Epithelial cell of prostate (primary cell): ENCODE measurements at regions not wholly inside any gene's neighbourhood (a gene's known extent, or its start where the extent isn't known, plus 50 kb on each side); places are given as distances from the start of the nearest gene placed in this dataset.

Source experiments
- DNase-seq: peaks from one replicate; pipeline ENCODE4 v3.0.0-alpha.2; 2011; ENCODE audit warnings: low read depth, low spot score
- H3K27ac ChIP-seq: fragments of 450-650 bp; 2 replicates; pipeline ENCODE4 v1.5.1; 2017; ENCODE audit warnings: mild to moderate bottlenecking

- H3K27ac ChIP-seq: no peak overlapping the region
- no peak for DNase-seq
Observed at GRCh38 chr6:14934013-14934412, 311.9 kb upstream of the JARID2 start.

- H3K27ac ChIP-seq: no peak overlapping the region
- DNase-seq: no peak
Observed at GRCh38 chr6:14934844-14935243, 311.0 kb upstream of the JARID2 start.

GRCh38 chr6:14936861-14937260, 309.0 kb upstream of the JARID2 start:
- H3K27ac ChIP-seq: no peak overlapping the region
- no peak for DNase-seq

GRCh38 chr6:14943116-14943515, 302.8 kb upstream of the JARID2 start:
- H3K27ac ChIP-seq: no peak overlapping the region
- no peak for DNase-seq

- DNase-seq: peak; percentile 51
- peak overlapping the region; percentile 45 for H3K27ac ChIP-seq
Observed at GRCh38 chr6:14944593-14944992, 301.3 kb upstream of the JARID2 start.

GRCh38 chr6:14945461-14946185, 300.2 kb upstream of the JARID2 start:
- H3K27ac ChIP-seq: no peak overlapping the region
- DNase-seq: no peak

- H3K27ac ChIP-seq: no peak overlapping the region
Observed at GRCh38 chr6:14946753-14947152, 299.1 kb upstream of the JARID2 start.

GRCh38 chr6:14948586-14949245, 297.2 kb upstream of the JARID2 start:
- DNase-seq: no peak
- H3K27ac ChIP-seq: no peak overlapping the region

More at GRCh38 chr6:14946753-14947152, 299.1 kb upstream of the JARID2 start:
- DNase-seq: no peak

- H3K27ac ChIP-seq: no peak overlapping the region
- no peak for DNase-seq
Observed at GRCh38 chr6:14950103-14950969, 295.5 kb upstream of the JARID2 start.

GRCh38 chr6:14950970-14951276, 294.9 kb upstream of the JARID2 start:
- no peak for DNase-seq
- no peak overlapping the region for H3K27ac ChIP-seq

GRCh38 chr6:14951704-14952103, 294.2 kb upstream of the JARID2 start:
- no peak overlapping the region for H3K27ac ChIP-seq

GRCh38 chr6:14953836-14954235, 292.0 kb upstream of the JARID2 start:
- no peak overlapping the region for H3K27ac ChIP-seq
- DNase-seq: no peak

More at GRCh38 chr6:14951704-14952103, 294.2 kb upstream of the JARID2 start:
- DNase-seq: no peak

- no peak overlapping the region for H3K27ac ChIP-seq
- DNase-seq: no peak
Observed at GRCh38 chr6:14957355-14958059, 288.4 kb upstream of the JARID2 start.

GRCh38 chr6:14959324-14959885, 286.5 kb upstream of the JARID2 start:
- DNase-seq: no peak
- H3K27ac ChIP-seq: no peak overlapping the region

- no peak overlapping the region for H3K27ac ChIP-seq
- DNase-seq: no peak
Observed at GRCh38 chr6:14964556-14965270, 281.2 kb upstream of the JARID2 start.

- no peak overlapping the region for H3K27ac ChIP-seq
- no peak for DNase-seq
Observed at GRCh38 chr6:14965424-14966075, 280.3 kb upstream of the JARID2 start.

GRCh38 chr6:14966096-14966905, 279.6 kb upstream of the JARID2 start:
- no peak overlapping the region for H3K27ac ChIP-seq
- DNase-seq: no peak
